SK-N-MC (cell line): ENCODE measurements at regions not wholly inside any gene's neighbourhood (a gene's known extent, or its start where the extent isn't known, plus 50 kb on each side); places are given as distances from the start of the nearest gene placed in this dataset.

Experiments
- EZH2 ChIP-seq: fragments of 200-600 bp; sonication (generic); IDR thresholded peaks from one replicate; pipeline ENCODE4 v1.6.1; 2017; ENCODE audit warnings: antibody characterized with exemption
- FOXP2 ChIP-seq: optimal IDR thresholded peaks from 2 replicates; pipeline ENCODE3; 2011; ENCODE audit warnings: mild to moderate bottlenecking, moderate library complexity; ENCODE audit not compliant: insufficient read depth; ENCODE audit errors: extremely low read length, control extremely low read depth
- POLR2AphosphoS5 ChIP-seq: IDR thresholded peaks from 2 replicates; pipeline ENCODE4 v1.6.1; 2012; ENCODE audit warnings: mild to moderate bottlenecking, low read depth, low read length, borderline replicate concordance

DNA sequence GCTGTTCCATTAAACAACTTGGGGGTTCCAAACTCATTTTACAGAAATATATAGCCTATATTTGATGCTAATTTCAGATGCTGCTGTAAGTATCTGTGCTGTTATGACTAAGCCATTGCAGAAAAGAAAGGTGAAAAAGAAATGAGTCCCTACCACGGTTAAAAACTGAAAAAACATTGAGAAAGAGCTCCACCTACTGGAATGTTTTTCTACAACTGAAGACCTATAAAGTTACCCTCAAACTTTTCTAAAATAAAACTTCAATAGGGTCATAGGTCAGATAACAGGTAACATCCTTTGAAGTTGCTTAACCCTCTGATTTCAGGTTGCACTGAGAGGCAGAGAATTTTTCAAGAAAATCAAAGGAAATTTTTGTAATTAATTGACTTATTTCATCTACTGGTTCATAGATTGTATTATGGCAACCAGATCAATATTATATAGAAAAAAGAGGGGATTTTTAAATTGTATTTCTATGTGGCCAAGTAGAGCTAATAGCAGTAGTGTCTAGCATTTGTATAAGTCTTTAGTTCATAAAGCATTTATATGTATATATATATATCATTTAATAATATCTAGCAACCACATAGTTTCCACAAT, 279.9 kb downstream of the RPS29 start:
- no peak for TF ChIP-seq POLR2AphosphoS5
- TF ChIP-seq EZH2, result no peak
- no peak for TF ChIP-seq FOXP2
